Heart right ventricle (tissue), 16 donors: ENCODE measurements at regions not wholly inside any gene's neighbourhood (a gene's known extent, or its start where the extent isn't known, plus 50 kb on each side); places are given as distances from the start of the nearest gene placed in this dataset.

Source experiments
- ATAC-seq, 8 donors: fragments of 200-7000 bp; cut with Tn5 transposase; one replicate each; pipeline ENCODE4 v1.9.1; 2020; ENCODE audit warnings: mild to moderate bottlenecking in 8 of 8, moderate library complexity in 8 of 8, moderate number of reproducible peaks in 1 of 8
- DNase-seq, 2 donors: peaks; one replicate each; pipeline ENCODE4 v3.0.0-alpha.2; 2020
- H3K27ac ChIP-seq, 10 donors: fragments of 200-600 bp; sonication (generic) in 2 of 10; one replicate each; pipeline versions ENCODE4 v1.5.0 to v1.8.0; 2020 to 2022; ENCODE audit warnings: mild to moderate bottlenecking in 3 of 10
- H3K27me3 ChIP-seq, 7 donors: fragments of 200-600 bp; one replicate each; pipeline ENCODE4 v1.8.0; 2021 to 2022; ENCODE audit warnings: mild to moderate bottlenecking in 2 of 7
- H3K36me3 ChIP-seq, 9 donors: fragments of 200-600 bp; sonication (generic) in 1 of 9; one replicate each; pipeline versions ENCODE4 v1.5.0 to v1.8.0; 2020 to 2022; ENCODE audit warnings: mild to moderate bottlenecking in 2 of 9
- H3K4me1 ChIP-seq, 9 donors: fragments of 200-600 bp; sonication (generic) in 1 of 9; one replicate each; pipeline versions ENCODE4 v1.5.0 to v1.8.0; 2020 to 2022; ENCODE audit warnings: mild to moderate bottlenecking in 4 of 9
- H3K4me3 ChIP-seq, 10 donors: fragments of 200-600 bp; sonication (generic) in 2 of 10; one replicate each; pipeline versions ENCODE4 v1.5.0 to v1.8.0; 2020 to 2022; ENCODE audit warnings: mild to moderate bottlenecking in 7 of 10, moderate library complexity in 2 of 10
- H3K9me3 ChIP-seq, 11 donors: fragments of 200-600 bp in 10 of 11; sonication (generic) in 2 of 11; one replicate each; pipeline versions ENCODE4 v1.5.0 to v1.8.0; 2013 to 2022; ENCODE audit warnings: mild to moderate bottlenecking in 2 of 11, control low read depth in 1 of 11, moderate library complexity in 1 of 11
- WGBS, 2 donors: extraction: QIAGEN DNeasy Blood & Tissue Kit; methylation state at CpG; one replicate each; pipeline ENCODE4 v1.1.7; 2013; ENCODE audit warnings: inconsistent platforms in 1 of 2; 5-methylcytosine and 5-hydroxymethylcytosine counted together
- intact Hi-C, 10 donors: fragments of 100-400 bp; cut with DNase I; formaldehyde crosslinking; loops; one replicate each; pipeline versions ENCODE4 v1.11.1 to v1.14.2; 2022
- TF ChIP-seq, protein P1 (sequence below), 9 donors: fragments of 200-600 bp; sonication (generic) in 2 of 9; IDR thresholded peaks; one replicate each; pipeline versions ENCODE4 v1.5.0 to v1.8.0; 2021 to 2022; ENCODE audit warnings: antibody characterized with exemption in 9 of 9, mild to moderate bottlenecking in 5 of 9, moderate library complexity in 1 of 9
- donor health status: Arrhythmogenic right ventricular cardiomyopathy.
- donor health status: ischemic (EF 13 %, LVEDD 7.1; RV severe dilation, severe dysfunction).
- donor health status: healthy with polysubstance abuse.
- donor health status: DM: no; HTN: yes; CAD: no.
- donor health status: DM: no; HTN: no; CAD: no.
- donor health status: ischemic (EF 25% LVEDD 6.9; RV normal size, moderate dysfunction).
- donor health status: ischemic (EF 25% LVEDD 5.7; RV mildly dilated, moderate dysfunction).
- donor health status: healthy.
- donor health status: DM: yes; HTN: yes; CAD: no.
- donor health status: Ischemic cardiomyopathy.
- donor health status: ischemic (EF 35%, LVEDD 5.7; RV mildly dilated, moderate dysfunction).
- donor health status: nonischemic (EF 11% LVEDD 7.7; RV severe dilation, severe dysfunction).
- donor health status: DM: yes; HTN: yes; CAD: no.
- donor health status: PGD.
- donor health status: ischemic (EF 29% LVEDD 5.4; RV normal size, mild dysfunction).
- donor health status: nonischemic (EF 23%, LVEDD 6.1; RV moderate dilation, normal function).

DNA sequence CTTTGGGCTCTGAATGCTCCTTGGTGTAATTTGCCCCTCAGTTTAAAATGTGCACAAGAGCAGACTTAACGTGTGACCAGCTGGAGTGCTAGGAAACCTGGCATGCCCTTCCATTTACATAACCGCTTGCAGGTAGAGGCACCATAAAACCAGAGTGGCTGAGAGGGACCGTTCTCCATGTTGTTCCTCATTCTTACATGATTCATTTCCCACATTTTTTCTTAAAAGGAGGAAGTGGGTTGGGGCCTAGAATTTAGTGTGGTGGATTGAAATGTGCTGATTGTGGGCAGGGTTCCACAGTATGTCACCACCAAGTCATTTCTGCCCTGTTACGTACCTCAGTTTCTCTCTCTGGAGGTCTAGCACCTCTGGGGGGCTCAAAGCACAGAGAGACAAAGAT lies 375.8 kb upstream of the VSTM2A start:
- Histone ChIP-seq H3K27ac (no peak overlapping the region), H3K4me3 (no peak overlapping the region), H3K27me3 (no peaks in the 10 kb centered on the region), H3K36me3 (no peaks in the 10 kb centered on the region), H3K4me1 (no peaks in the 10 kb centered on the region), H3K9me3 (peaks cover 0 to 20% (median 0%) of the 10 kb centered on the region in 11 donors)
- intact Hi-C loops = no loop called here
- ATAC-seq (no peak), DNase-seq (no peak)
- TF ChIP-seq, protein P1, sequence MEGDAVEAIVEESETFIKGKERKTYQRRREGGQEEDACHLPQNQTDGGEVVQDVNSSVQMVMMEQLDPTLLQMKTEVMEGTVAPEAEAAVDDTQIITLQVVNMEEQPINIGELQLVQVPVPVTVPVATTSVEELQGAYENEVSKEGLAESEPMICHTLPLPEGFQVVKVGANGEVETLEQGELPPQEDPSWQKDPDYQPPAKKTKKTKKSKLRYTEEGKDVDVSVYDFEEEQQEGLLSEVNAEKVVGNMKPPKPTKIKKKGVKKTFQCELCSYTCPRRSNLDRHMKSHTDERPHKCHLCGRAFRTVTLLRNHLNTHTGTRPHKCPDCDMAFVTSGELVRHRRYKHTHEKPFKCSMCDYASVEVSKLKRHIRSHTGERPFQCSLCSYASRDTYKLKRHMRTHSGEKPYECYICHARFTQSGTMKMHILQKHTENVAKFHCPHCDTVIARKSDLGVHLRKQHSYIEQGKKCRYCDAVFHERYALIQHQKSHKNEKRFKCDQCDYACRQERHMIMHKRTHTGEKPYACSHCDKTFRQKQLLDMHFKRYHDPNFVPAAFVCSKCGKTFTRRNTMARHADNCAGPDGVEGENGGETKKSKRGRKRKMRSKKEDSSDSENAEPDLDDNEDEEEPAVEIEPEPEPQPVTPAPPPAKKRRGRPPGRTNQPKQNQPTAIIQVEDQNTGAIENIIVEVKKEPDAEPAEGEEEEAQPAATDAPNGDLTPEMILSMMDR (IDR thresholded peaks at IDR 0.05) = no peak
- WGBS, 2 donors = 83 to 86% methylated on average over 4 of the region's 4 CpGs

- Histone ChIP-seq H3K36me3 (no peaks in the 10 kb centered on the region), H3K9me3 (peaks cover 0 to 15% (median 0%) of the 10 kb centered on the region in 11 donors), H3K27me3 (no peaks in the 10 kb centered on the region), H3K4me1 (no peaks in the 10 kb centered on the region), H3K27ac (no peak overlapping the region), H3K4me3 (no peak overlapping the region)
- ATAC-seq (no peak), DNase-seq (no peak)
- TF ChIP-seq, protein P1 (IDR thresholded peaks at IDR 0.05) = no peak
- intact Hi-C loops = no loop called here
- 65 to 71% methylated on average over 3 of the region's 3 CpGs for WGBS, 2 donors
Observed at GRCh38 chr7:54179321-54180029, 362.7 kb upstream of the VSTM2A start.

GRCh38 chr7:54180796-54181195 lies 361.4 kb upstream of the VSTM2A start:
- WGBS, 2 donors = 82 to 84% methylated on average over 2 of the region's 2 CpGs
- H3K27me3 ChIP-seq = no peaks in the 10 kb centered on the region
- intact Hi-C loops = no loop called here
- ATAC-seq (no peak), DNase-seq (no peak)
- H3K4me1 ChIP-seq = no peaks in the 10 kb centered on the region
- peaks cover 0 to 17% (median 0%) of the 10 kb centered on the region in 11 donors for H3K9me3 ChIP-seq
- H3K27ac ChIP-seq = no peak overlapping the region
- no peak overlapping the region for H3K4me3 ChIP-seq
- TF ChIP-seq, protein P1 (IDR thresholded peaks at IDR 0.05) = no peak
- no peaks in the 10 kb centered on the region for H3K36me3 ChIP-seq

DNA sequence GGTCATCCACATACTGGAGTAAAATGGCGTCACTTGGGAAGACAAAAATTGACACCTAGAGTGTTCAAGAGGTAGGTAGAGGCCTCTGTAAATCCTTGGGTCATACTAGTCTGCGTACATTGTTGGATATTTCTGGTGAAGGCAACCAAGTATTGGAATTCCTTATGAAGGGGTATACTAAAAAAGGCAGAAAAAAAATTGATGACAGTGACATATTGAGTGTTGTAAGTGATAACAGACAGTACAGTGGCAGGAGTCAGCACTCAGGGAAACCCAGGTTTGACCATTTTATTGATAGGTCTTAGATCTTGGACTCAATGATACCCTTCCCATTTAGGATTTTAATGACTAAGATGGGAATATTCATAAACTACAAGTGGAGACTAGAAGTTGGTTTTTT lies 359.1 kb upstream of the VSTM2A start:
- no peak overlapping the region for H3K27ac ChIP-seq
- DNase-seq (no peak), ATAC-seq (no peak)
- no peaks in the 10 kb centered on the region for H3K27me3 ChIP-seq
- H3K9me3 ChIP-seq = peaks cover 0 to 17% (median 0%) of the 10 kb centered on the region in 11 donors
- no peaks in the 10 kb centered on the region for H3K36me3 ChIP-seq
- WGBS, 2 donors = 34 to 67% methylated on average over 2 of the region's 2 CpGs
- no peaks in the 10 kb centered on the region for H3K4me1 ChIP-seq
- no peak overlapping the region for H3K4me3 ChIP-seq
- TF ChIP-seq, protein P1 (IDR thresholded peaks at IDR 0.05) = no peak
- intact Hi-C loops = no loop called here
